CD4-positive, alpha-beta T cell (primary cell): ENCODE measurements at regions not wholly inside any gene's neighbourhood (a gene's known extent, or its start where the extent isn't known, plus 50 kb on each side); places are given as distances from the start of the nearest gene placed in this dataset.

ENCODE experiments used
- ATAC-seq: fragments of 200-7000 bp; cut with Tn5 transposase; one replicate; pipeline ENCODE4 v1.10.0; 2022; ENCODE audit warnings: mild to moderate bottlenecking; ENCODE audit not compliant: poor library complexity
- CTCF ChIA-PET: fragments of 350-600 bp; sonication (Branson Sonifier 250); formaldehyde crosslinking; loops from one replicate; lab custom pipeline; 2021; ENCODE audit warnings: antibody characterized with exemption, inconsistent platforms; lab: Charles Lee
- POLR2A ChIA-PET: fragments of 350-600 bp; sonication (Branson Sonifier 250); formaldehyde crosslinking; loops from one replicate; lab custom pipeline; 2021; ENCODE audit warnings: antibody characterized with exemption, inconsistent platforms; lab: Charles Lee
- DNase-seq, 14 experiments: peaks; one replicate each; pipeline ENCODE4 v3.0.0-alpha.2; 2013 to 2020; ENCODE audit warnings: mixed read lengths in 2 of 14
- H3K27ac ChIP-seq, 2 donors: one replicate each; pipeline versions ENCODE4 v1.5.1 to v1.7.0; 2013; ENCODE audit warnings: low read length in 2 of 2, low read depth in 1 of 2, mild to moderate bottlenecking in 1 of 2
- H3K27me3 ChIP-seq, 2 experiments: 1 replicate in 1 of 2; 2 replicates in 1 of 2; pipeline versions ENCODE4 v1.6.1 to v1.7.0; 2013; ENCODE audit warnings: low read length in 2 of 2, control low read depth in 1 of 2, mild to moderate bottlenecking in 1 of 2, moderate library complexity in 1 of 2; ENCODE audit not compliant: insufficient read depth in 2 of 2, control insufficient read depth in 1 of 2
- H3K36me3 ChIP-seq: one replicate; pipeline ENCODE4 v1.6.1; 2013; ENCODE audit warnings: low read length, control low read depth; ENCODE audit not compliant: insufficient read depth
- H3K4me1 ChIP-seq: one replicate; pipeline ENCODE4 v1.6.1; 2013; ENCODE audit warnings: low read length, control low read depth; ENCODE audit not compliant: insufficient read depth
- H3K4me3 ChIP-seq: one replicate; pipeline ENCODE4 v1.5.1; 2013; ENCODE audit warnings: mild to moderate bottlenecking, low read length, moderate library complexity
- H3K9me3 ChIP-seq, 2 experiments: 1 replicate in 1 of 2; 2 replicates in 1 of 2; pipeline versions ENCODE4 v1.6.1 to v1.7.0; 2013; ENCODE audit warnings: low read length in 2 of 2, mild to moderate bottlenecking in 2 of 2, control low read depth in 1 of 2, moderate library complexity in 1 of 2; ENCODE audit not compliant: control insufficient read depth in 1 of 2, insufficient read depth in 1 of 2
- H3K27ac Mint-ChIP-seq: one replicate; pipeline ENCODE4 v1.8.0; 2020; ENCODE audit warnings: mixed read lengths
- H3K27me3 Mint-ChIP-seq: one replicate; pipeline ENCODE4 v1.8.0; 2021; ENCODE audit warnings: mixed read lengths
- H3K36me3 Mint-ChIP-seq: one replicate; pipeline ENCODE4 v1.8.0; 2021; ENCODE audit warnings: low read depth, mixed read lengths
- H3K4me1 Mint-ChIP-seq: one replicate; pipeline ENCODE4 v1.8.0; 2021; ENCODE audit warnings: low read depth, mixed read lengths
- H3K4me3 Mint-ChIP-seq: one replicate; pipeline ENCODE4 v1.8.0; 2020; ENCODE audit warnings: mild to moderate bottlenecking, mixed read lengths
- H3K9me3 Mint-ChIP-seq: one replicate; pipeline ENCODE4 v1.8.0; 2020; ENCODE audit warnings: mixed read lengths
- intact Hi-C, 2 experiments: fragments of 100-400 bp; cut with DNase I in 1 of 2; cut with micrococcal nuclease in 1 of 2; formaldehyde crosslinking; loops; one replicate each; pipeline versions ENCODE4 v1.15.1 to v1.9.0; 2023 to 2025; cut with DNase I, micrococcal nuclease
- TF ChIP-seq, protein P1 (sequence below): fragments of 200-600 bp; IDR thresholded peaks from one replicate; pipeline ENCODE4 v1.8.0; 2022; ENCODE audit warnings: antibody characterized with exemption, mild to moderate bottlenecking

DNA sequence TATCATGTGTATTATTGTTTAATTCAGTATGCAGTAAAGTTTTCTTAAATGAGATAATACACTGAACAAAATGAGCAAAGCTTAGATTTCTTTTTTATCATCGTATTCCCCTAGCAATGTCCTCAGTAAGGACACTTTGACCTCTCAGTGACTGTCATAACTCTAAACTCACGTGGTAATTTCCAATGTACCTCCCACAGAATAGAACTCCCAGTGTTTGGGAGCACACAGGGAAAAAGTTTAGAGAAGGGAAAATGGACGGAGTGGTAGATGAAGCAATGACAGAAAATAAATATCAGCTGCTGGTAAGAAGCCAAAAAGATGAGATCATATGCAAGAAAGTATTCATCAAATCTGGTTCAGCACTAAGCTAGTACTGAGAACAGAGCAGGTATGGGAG lies 758.6 kb upstream of the KCND2 start:
- Histone ChIP-seq H3K9me3 (no peaks in the 10 kb centered on the region), H3K4me3 (no peak overlapping the region), H3K36me3 (no peaks in the 10 kb centered on the region), H3K27ac (no peak overlapping the region), H3K27me3 (no peaks in the 10 kb centered on the region), H3K4me1 (no peaks in the 10 kb centered on the region)
- H3K4me1 Mint-ChIP-seq: no peaks in the 10 kb centered on the region
- no peak overlapping the region for H3K4me3 Mint-ChIP-seq
- TF ChIP-seq, protein P1, sequence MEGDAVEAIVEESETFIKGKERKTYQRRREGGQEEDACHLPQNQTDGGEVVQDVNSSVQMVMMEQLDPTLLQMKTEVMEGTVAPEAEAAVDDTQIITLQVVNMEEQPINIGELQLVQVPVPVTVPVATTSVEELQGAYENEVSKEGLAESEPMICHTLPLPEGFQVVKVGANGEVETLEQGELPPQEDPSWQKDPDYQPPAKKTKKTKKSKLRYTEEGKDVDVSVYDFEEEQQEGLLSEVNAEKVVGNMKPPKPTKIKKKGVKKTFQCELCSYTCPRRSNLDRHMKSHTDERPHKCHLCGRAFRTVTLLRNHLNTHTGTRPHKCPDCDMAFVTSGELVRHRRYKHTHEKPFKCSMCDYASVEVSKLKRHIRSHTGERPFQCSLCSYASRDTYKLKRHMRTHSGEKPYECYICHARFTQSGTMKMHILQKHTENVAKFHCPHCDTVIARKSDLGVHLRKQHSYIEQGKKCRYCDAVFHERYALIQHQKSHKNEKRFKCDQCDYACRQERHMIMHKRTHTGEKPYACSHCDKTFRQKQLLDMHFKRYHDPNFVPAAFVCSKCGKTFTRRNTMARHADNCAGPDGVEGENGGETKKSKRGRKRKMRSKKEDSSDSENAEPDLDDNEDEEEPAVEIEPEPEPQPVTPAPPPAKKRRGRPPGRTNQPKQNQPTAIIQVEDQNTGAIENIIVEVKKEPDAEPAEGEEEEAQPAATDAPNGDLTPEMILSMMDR: no peak
- ATAC-seq (no peak), DNase-seq (no peak)
- ChIA-PET CTCF (no interaction called here), POLR2A (no interaction called here)
- H3K27me3 Mint-ChIP-seq: no peaks in the 10 kb centered on the region
- H3K9me3 Mint-ChIP-seq: peaks cover 7% of the 10 kb centered on the region
- intact Hi-C loops: no loop called here
- no peaks in the 10 kb centered on the region for H3K36me3 Mint-ChIP-seq
- H3K27ac Mint-ChIP-seq: no peak overlapping the region

DNA sequence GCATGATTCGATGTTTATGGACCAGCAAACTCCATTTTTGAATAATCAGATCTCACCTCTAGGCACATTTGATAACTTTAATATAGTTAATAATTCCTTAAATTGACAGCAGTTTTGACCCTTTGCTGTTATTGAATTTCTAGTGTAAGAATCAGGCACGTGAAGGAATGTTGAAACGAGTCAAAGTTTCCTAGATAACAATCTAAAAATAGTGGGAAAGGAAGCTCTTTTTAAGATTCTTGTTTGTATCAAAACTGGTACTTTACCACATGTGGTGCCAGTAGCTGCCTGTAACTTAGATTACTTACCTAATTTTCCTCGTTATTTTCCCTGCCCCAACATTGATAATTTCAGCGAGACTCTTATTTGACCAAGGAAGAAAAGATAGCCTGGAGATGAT lies 757.8 kb upstream of the KCND2 start:
- Histone ChIP-seq H3K4me3 (no peak overlapping the region), H3K4me1 (no peaks in the 10 kb centered on the region), H3K27me3 (no peaks in the 10 kb centered on the region), H3K9me3 (no peaks in the 10 kb centered on the region), H3K36me3 (no peaks in the 10 kb centered on the region), H3K27ac (no peak overlapping the region)
- H3K36me3 Mint-ChIP-seq: no peaks in the 10 kb centered on the region
- H3K27ac Mint-ChIP-seq: no peak overlapping the region
- CTCF ChIA-PET: no interaction called here
- H3K27me3 Mint-ChIP-seq: no peaks in the 10 kb centered on the region
- intact Hi-C loops: no loop called here
- H3K4me1 Mint-ChIP-seq: no peaks in the 10 kb centered on the region
- H3K4me3 Mint-ChIP-seq: no peak overlapping the region
- DNase-seq: no peak
- ATAC-seq: no peak
- TF ChIP-seq, protein P1: no peak
- POLR2A ChIA-PET: no interaction called here
- peaks cover 7% of the 10 kb centered on the region for H3K9me3 Mint-ChIP-seq

DNA sequence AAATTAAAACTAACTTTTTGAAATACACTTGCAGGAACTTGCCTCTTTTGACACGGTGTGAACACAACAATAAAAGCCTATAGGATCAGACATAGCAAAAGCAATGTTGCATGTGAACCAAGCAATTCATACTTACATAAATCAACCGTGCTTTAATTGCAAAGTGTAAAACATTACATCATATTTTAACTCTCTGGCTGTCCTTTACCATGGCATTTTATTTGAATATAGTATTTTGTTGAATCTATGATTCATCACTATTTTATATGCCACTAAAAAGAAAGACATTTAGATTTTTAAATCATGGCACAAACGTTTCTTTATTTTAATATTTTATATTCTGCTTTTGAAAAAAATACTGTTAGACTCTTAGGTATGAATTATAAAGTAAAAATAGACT lies 757.0 kb upstream of the KCND2 start:
- Mint-ChIP-seq H3K36me3 (no peaks in the 10 kb centered on the region), H3K27ac (no peak overlapping the region), H3K27me3 (no peaks in the 10 kb centered on the region), H3K4me3 (no peak overlapping the region), H3K9me3 (peaks cover 4% of the 10 kb centered on the region), H3K4me1 (no peaks in the 10 kb centered on the region)
- intact Hi-C loops: no loop called here
- H3K36me3 ChIP-seq: no peaks in the 10 kb centered on the region
- H3K4me1 ChIP-seq: no peaks in the 10 kb centered on the region
- no peaks in the 10 kb centered on the region for H3K27me3 ChIP-seq
- CTCF ChIA-PET: no interaction called here
- no peak overlapping the region for H3K4me3 ChIP-seq
- DNase-seq (no peak), ATAC-seq (no peak)
- POLR2A ChIA-PET: no interaction called here
- H3K9me3 ChIP-seq: peaks cover 0 to 3% of the 10 kb centered on the region in 2 experiments
- TF ChIP-seq, protein P1: no peak
- no peak overlapping the region for H3K27ac ChIP-seq
